CD4-positive, alpha-beta T cell (primary cell): ENCODE measurements at regions not wholly inside any gene's neighbourhood (a gene's known extent, or its start where the extent isn't known, plus 50 kb on each side); places are given as distances from the start of the nearest gene placed in this dataset.
"Not testable (repeated sequence)": the region's sequence is repeated elsewhere in the genome, so short reads cannot be mapped to it uniquely, and the experiment has no call there.

ENCODE experiments used
- ATAC-seq: fragments of 200-7000 bp; cut with Tn5 transposase; one replicate; pipeline ENCODE4 v1.10.0; 2022; ENCODE audit warnings: mild to moderate bottlenecking; ENCODE audit not compliant: poor library complexity
- CTCF ChIA-PET: fragments of 350-600 bp; sonication (Branson Sonifier 250); formaldehyde crosslinking; loops from one replicate; lab custom pipeline; 2021; ENCODE audit warnings: antibody characterized with exemption, inconsistent platforms; lab: Charles Lee
- POLR2A ChIA-PET: fragments of 350-600 bp; sonication (Branson Sonifier 250); formaldehyde crosslinking; loops from one replicate; lab custom pipeline; 2021; ENCODE audit warnings: antibody characterized with exemption, inconsistent platforms; lab: Charles Lee
- DNase-seq, 14 experiments: peaks; one replicate each; pipeline ENCODE4 v3.0.0-alpha.2; 2013 to 2020; ENCODE audit warnings: mixed read lengths in 2 of 14
- H3K27ac ChIP-seq, 2 donors: one replicate each; pipeline versions ENCODE4 v1.5.1 to v1.7.0; 2013; ENCODE audit warnings: low read length in 2 of 2, low read depth in 1 of 2, mild to moderate bottlenecking in 1 of 2
- H3K27me3 ChIP-seq, 2 experiments: 1 replicate in 1 of 2; 2 replicates in 1 of 2; pipeline versions ENCODE4 v1.6.1 to v1.7.0; 2013; ENCODE audit warnings: low read length in 2 of 2, control low read depth in 1 of 2, mild to moderate bottlenecking in 1 of 2, moderate library complexity in 1 of 2; ENCODE audit not compliant: insufficient read depth in 2 of 2, control insufficient read depth in 1 of 2
- H3K36me3 ChIP-seq: one replicate; pipeline ENCODE4 v1.6.1; 2013; ENCODE audit warnings: low read length, control low read depth; ENCODE audit not compliant: insufficient read depth
- H3K4me1 ChIP-seq: one replicate; pipeline ENCODE4 v1.6.1; 2013; ENCODE audit warnings: low read length, control low read depth; ENCODE audit not compliant: insufficient read depth
- H3K4me3 ChIP-seq: one replicate; pipeline ENCODE4 v1.5.1; 2013; ENCODE audit warnings: mild to moderate bottlenecking, low read length, moderate library complexity
- H3K9me3 ChIP-seq, 2 experiments: 1 replicate in 1 of 2; 2 replicates in 1 of 2; pipeline versions ENCODE4 v1.6.1 to v1.7.0; 2013; ENCODE audit warnings: low read length in 2 of 2, mild to moderate bottlenecking in 2 of 2, control low read depth in 1 of 2, moderate library complexity in 1 of 2; ENCODE audit not compliant: control insufficient read depth in 1 of 2, insufficient read depth in 1 of 2
- H3K27ac Mint-ChIP-seq: one replicate; pipeline ENCODE4 v1.8.0; 2020; ENCODE audit warnings: mixed read lengths
- H3K27me3 Mint-ChIP-seq: one replicate; pipeline ENCODE4 v1.8.0; 2021; ENCODE audit warnings: mixed read lengths
- H3K36me3 Mint-ChIP-seq: one replicate; pipeline ENCODE4 v1.8.0; 2021; ENCODE audit warnings: low read depth, mixed read lengths
- H3K4me1 Mint-ChIP-seq: one replicate; pipeline ENCODE4 v1.8.0; 2021; ENCODE audit warnings: low read depth, mixed read lengths
- H3K4me3 Mint-ChIP-seq: one replicate; pipeline ENCODE4 v1.8.0; 2020; ENCODE audit warnings: mild to moderate bottlenecking, mixed read lengths
- H3K9me3 Mint-ChIP-seq: one replicate; pipeline ENCODE4 v1.8.0; 2020; ENCODE audit warnings: mixed read lengths
- intact Hi-C, 2 experiments: fragments of 100-400 bp; cut with DNase I in 1 of 2; cut with micrococcal nuclease in 1 of 2; formaldehyde crosslinking; loops; one replicate each; pipeline versions ENCODE4 v1.15.1 to v1.9.0; 2023 to 2025; cut with DNase I, micrococcal nuclease
- TF ChIP-seq, protein P1 (sequence below): fragments of 200-600 bp; IDR thresholded peaks from one replicate; pipeline ENCODE4 v1.8.0; 2022; ENCODE audit warnings: antibody characterized with exemption, mild to moderate bottlenecking

DNA sequence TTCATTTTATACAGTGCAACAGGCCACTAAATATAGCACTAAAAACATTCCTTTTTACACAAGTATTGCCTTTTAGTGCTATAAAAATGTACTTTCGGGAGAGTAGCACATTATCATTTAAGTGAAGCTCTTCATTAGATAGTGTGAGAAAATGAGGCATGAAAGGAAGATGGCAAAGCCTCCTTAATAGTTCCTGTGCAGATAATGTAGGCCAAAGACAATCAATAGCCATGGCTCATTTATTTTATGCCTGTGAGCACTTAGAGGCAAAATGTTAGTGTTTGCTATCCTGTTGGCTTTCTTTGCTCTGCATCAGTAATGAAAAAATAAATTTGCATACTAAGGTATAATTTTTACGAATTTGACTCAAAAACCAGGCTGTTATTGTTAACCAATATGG lies 929.5 kb upstream of the C9orf72 start:
- TF ChIP-seq, protein P1, sequence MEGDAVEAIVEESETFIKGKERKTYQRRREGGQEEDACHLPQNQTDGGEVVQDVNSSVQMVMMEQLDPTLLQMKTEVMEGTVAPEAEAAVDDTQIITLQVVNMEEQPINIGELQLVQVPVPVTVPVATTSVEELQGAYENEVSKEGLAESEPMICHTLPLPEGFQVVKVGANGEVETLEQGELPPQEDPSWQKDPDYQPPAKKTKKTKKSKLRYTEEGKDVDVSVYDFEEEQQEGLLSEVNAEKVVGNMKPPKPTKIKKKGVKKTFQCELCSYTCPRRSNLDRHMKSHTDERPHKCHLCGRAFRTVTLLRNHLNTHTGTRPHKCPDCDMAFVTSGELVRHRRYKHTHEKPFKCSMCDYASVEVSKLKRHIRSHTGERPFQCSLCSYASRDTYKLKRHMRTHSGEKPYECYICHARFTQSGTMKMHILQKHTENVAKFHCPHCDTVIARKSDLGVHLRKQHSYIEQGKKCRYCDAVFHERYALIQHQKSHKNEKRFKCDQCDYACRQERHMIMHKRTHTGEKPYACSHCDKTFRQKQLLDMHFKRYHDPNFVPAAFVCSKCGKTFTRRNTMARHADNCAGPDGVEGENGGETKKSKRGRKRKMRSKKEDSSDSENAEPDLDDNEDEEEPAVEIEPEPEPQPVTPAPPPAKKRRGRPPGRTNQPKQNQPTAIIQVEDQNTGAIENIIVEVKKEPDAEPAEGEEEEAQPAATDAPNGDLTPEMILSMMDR: no peak
- Histone ChIP-seq H3K27ac (no peak overlapping the region), H3K27me3 (no peaks in the 10 kb centered on the region), H3K36me3 (no peaks in the 10 kb centered on the region), H3K9me3 (peaks cover 0 to 7% of the 10 kb centered on the region in 2 experiments), H3K4me1 (no peaks in the 10 kb centered on the region), H3K4me3 (no peak overlapping the region)
- Mint-ChIP-seq H3K9me3 (peaks cover 2% of the 10 kb centered on the region), H3K4me1 (no peaks in the 10 kb centered on the region), H3K27me3 (no peaks in the 10 kb centered on the region), H3K27ac (no peak overlapping the region), H3K4me3 (no peak overlapping the region), H3K36me3 (no peaks in the 10 kb centered on the region)
- intact Hi-C loops: no loop called here
- no peak for ATAC-seq
- ChIA-PET CTCF (interaction anchor here (1.1 kb wide), 1 partner anchor 12 kb away, joined by 3 read pairs; no protein-coding TSS in a partner anchor), POLR2A (no interaction called here)
- no peak for DNase-seq

DNA sequence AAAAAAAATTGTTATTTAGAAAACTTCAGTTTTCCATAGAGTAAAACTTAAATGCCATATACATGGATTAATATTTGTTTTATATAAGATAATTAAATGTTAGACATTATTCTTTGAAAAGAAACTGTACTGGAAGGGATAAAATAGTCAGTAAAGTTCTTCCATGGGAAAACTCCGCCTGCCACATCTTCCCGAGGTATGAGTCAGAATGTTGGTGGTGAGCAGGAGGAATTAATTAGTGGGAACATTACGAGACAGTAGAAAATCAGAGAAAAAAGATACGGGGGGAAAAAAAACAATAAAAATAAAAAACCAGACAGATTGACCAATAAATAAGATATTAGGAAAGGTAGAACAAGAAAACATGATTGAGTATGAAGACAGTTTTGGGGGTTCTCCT lies 930.3 kb upstream of the C9orf72 start:
- Histone ChIP-seq H3K9me3 (peaks cover 0 to under 1% of the 10 kb centered on the region in 2 experiments), H3K4me3 (no peak overlapping the region), H3K27me3 (no peaks in the 10 kb centered on the region), H3K36me3 (no peaks in the 10 kb centered on the region), H3K27ac (no peak overlapping the region), H3K4me1 (no peaks in the 10 kb centered on the region)
- Mint-ChIP-seq H3K9me3 (peaks cover 2% of the 10 kb centered on the region), H3K36me3 (no peaks in the 10 kb centered on the region), H3K27ac (no peak overlapping the region), H3K4me1 (no peaks in the 10 kb centered on the region), H3K4me3 (no peak overlapping the region), H3K27me3 (no peaks in the 10 kb centered on the region)
- CTCF ChIA-PET: no interaction called here
- intact Hi-C loops: no loop called here
- ATAC-seq (no peak), DNase-seq (no peak)
- TF ChIP-seq, protein P1: no peak
- POLR2A ChIA-PET: no interaction called here

DNA sequence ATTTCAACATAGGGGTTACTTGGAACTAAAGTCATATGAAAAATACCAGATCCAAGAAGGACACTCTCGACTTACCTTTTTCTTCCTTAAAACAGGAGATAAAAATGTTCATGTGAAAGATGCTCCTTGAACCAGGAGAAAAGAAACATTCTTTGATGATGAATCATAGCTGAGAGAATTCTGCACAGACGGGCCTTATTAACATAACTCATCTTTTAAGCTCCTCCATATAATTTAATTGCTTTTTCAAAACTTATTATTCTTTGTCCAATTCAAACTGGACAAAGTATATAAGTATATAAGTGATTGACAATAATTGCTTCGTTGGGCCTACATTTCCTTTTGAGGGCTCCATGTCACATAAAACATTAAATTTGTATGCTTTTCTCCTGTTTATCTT lies 945.2 kb upstream of the C9orf72 start:
- Histone ChIP-seq H3K36me3 (no peaks in the 10 kb centered on the region), H3K27ac (no peak overlapping the region), H3K4me3 (no peak overlapping the region), H3K27me3 (no peaks in the 10 kb centered on the region), H3K9me3 (peaks cover 0 to 4% of the 10 kb centered on the region in 2 experiments), H3K4me1 (no peaks in the 10 kb centered on the region)
- Mint-ChIP-seq H3K27me3 (no peaks in the 10 kb centered on the region), H3K27ac (no peak overlapping the region), H3K4me1 (no peaks in the 10 kb centered on the region), H3K9me3 (peaks cover 2% of the 10 kb centered on the region), H3K4me3 (no peak overlapping the region), H3K36me3 (no peaks in the 10 kb centered on the region)
- ATAC-seq: no peak
- CTCF ChIA-PET: no interaction called here
- POLR2A ChIA-PET: no interaction called here
- TF ChIP-seq, protein P1: no peak
- DNase-seq: no peak
- intact Hi-C loops: no loop called here

DNA sequence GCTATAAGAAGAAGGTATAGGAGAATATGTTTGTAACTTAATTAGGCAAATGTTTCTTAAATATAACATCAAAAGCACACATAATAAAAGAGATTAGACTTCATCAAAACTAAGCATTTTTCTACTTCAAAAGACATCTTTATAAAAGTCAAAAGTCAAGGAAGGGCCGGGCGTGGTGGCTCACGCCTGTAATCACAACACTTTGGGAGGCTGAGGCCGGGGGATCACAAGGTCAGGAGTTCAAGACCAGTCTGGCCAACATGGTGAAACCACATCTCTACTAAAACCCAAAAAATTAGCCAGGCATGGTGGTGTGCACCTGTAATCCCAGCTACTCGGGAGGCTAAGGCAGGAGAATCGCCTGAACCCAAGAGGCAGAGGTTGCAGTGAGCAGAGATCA lies 951.0 kb upstream of the C9orf72 start:
- H3K27me3 Mint-ChIP-seq, H3K4me3 Mint-ChIP-seq, H3K27me3 ChIP-seq, H3K27ac ChIP-seq, POLR2A ChIA-PET, H3K9me3 ChIP-seq, H3K4me3 ChIP-seq, intact Hi-C loops, H3K36me3 Mint-ChIP-seq, H3K27ac Mint-ChIP-seq, H3K4me1 Mint-ChIP-seq, DNase-seq, H3K4me1 ChIP-seq, H3K9me3 Mint-ChIP-seq, ATAC-seq, CTCF ChIA-PET, H3K36me3 ChIP-seq: not testable (repeated sequence)
